Testis (tissue), 2 donors: ENCODE measurements at regions not wholly inside any gene's neighbourhood (a gene's known extent, or its start where the extent isn't known, plus 50 kb on each side); places are given as distances from the start of the nearest gene placed in this dataset.

ENCODE experiments used
- CTCF ChIP-seq, 3 experiments: fragments of 450-650 bp in 2 of 3; fragments of 200-600 bp in 1 of 3; sonication (generic) in 1 of 3; IDR thresholded peaks; one replicate each; pipeline ENCODE4 v1.5.1; 2016 to 2019; ENCODE audit warnings: antibody characterized with exemption in 3 of 3, mild to moderate bottlenecking in 2 of 3, moderate library complexity in 1 of 3
- POLR2A ChIP-seq: fragments of 450-650 bp; IDR thresholded peaks from one replicate; pipeline ENCODE4 v1.6.1; 2017; ENCODE audit warnings: antibody characterized with exemption, mild to moderate bottlenecking, moderate library complexity

GRCh38 chr13:44124352-44124751 is 244.6 kb downstream of the LACC1 start:
- TF ChIP-seq CTCF (IDR thresholded peaks at IDR 0.05) (no peak), POLR2A (no peak)
